Left ventricle myocardium inferior (tissue), 1 donor: ENCODE measurements at regions not wholly inside any gene's neighbourhood (a gene's known extent, or its start where the extent isn't known, plus 50 kb on each side); places are given as distances from the start of the nearest gene placed in this dataset.
"Not testable (repeated sequence)": the region's sequence is repeated elsewhere in the genome, so short reads cannot be mapped to it uniquely, and the experiment has no call there.

ENCODE experiments used
- DNase-seq: peaks from one replicate; pipeline ENCODE4 v3.0.0-alpha.2; 2020
- H3K27ac ChIP-seq: fragments of 200-600 bp; replicated peaks from 2 replicates; pipeline ENCODE4 v1.8.0; 2021
- H3K27me3 ChIP-seq: fragments of 200-600 bp; 2 replicates; pipeline ENCODE4 v1.8.0; 2021; ENCODE audit warnings: low read depth
- H3K36me3 ChIP-seq: fragments of 200-600 bp; 2 replicates; pipeline ENCODE4 v1.8.0; 2021
- H3K4me1 ChIP-seq: fragments of 200-600 bp; 2 replicates; pipeline ENCODE4 v1.8.0; 2021
- H3K4me3 ChIP-seq: fragments of 200-600 bp; 2 replicates; pipeline ENCODE4 v1.8.0; 2021; ENCODE audit warnings: mild to moderate bottlenecking, moderate library complexity
- H3K9me3 ChIP-seq: fragments of 200-600 bp; replicated peaks from 2 replicates; pipeline ENCODE4 v1.8.0; 2021
- intact Hi-C: fragments of 100-400 bp; cut with micrococcal nuclease; formaldehyde crosslinking; loops from one replicate; pipeline ENCODE4 v1.11.0; 2022
- TF ChIP-seq, protein P1 (sequence below): fragments of 200-600 bp; IDR thresholded peaks from 2 replicates; pipeline ENCODE4 v1.8.0; 2021; ENCODE audit warnings: antibody characterized with exemption, mild to moderate bottlenecking, borderline replicate concordance
- donor health status: DM: no; HTN: yes; CAD: no; lungs with severe emphysema.

DNA sequence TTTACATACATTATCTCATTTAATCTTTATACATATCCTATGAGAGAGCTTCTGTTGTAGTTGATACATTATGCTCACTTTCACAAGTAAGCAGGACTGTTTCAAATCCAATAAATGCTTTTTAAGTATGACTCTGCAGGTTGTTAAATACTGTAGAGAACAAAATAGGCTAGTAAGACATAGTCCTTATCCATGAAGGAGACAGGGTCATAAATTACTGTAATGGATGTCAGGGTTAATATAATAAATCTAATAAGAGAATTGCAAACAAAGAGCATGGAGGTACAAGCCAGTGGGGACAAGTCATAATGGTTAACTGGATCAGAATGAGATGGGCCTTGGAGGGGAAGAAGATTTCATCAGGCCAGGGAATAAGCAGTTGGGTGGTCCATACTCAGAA lies 303.8 kb upstream of the RGS6 start:
- Histone ChIP-seq H3K27ac (no peak overlapping the region), H3K4me1 (no peaks in the 10 kb centered on the region), H3K36me3 (no peaks in the 10 kb centered on the region), H3K27me3 (no peaks in the 10 kb centered on the region), H3K9me3 (peaks cover under 1% of the 10 kb centered on the region), H3K4me3 (no peak overlapping the region)
- TF ChIP-seq, protein P1, sequence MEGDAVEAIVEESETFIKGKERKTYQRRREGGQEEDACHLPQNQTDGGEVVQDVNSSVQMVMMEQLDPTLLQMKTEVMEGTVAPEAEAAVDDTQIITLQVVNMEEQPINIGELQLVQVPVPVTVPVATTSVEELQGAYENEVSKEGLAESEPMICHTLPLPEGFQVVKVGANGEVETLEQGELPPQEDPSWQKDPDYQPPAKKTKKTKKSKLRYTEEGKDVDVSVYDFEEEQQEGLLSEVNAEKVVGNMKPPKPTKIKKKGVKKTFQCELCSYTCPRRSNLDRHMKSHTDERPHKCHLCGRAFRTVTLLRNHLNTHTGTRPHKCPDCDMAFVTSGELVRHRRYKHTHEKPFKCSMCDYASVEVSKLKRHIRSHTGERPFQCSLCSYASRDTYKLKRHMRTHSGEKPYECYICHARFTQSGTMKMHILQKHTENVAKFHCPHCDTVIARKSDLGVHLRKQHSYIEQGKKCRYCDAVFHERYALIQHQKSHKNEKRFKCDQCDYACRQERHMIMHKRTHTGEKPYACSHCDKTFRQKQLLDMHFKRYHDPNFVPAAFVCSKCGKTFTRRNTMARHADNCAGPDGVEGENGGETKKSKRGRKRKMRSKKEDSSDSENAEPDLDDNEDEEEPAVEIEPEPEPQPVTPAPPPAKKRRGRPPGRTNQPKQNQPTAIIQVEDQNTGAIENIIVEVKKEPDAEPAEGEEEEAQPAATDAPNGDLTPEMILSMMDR, result no peak
- intact Hi-C loops, result no loop called here
- DNase-seq, result no peak

DNA sequence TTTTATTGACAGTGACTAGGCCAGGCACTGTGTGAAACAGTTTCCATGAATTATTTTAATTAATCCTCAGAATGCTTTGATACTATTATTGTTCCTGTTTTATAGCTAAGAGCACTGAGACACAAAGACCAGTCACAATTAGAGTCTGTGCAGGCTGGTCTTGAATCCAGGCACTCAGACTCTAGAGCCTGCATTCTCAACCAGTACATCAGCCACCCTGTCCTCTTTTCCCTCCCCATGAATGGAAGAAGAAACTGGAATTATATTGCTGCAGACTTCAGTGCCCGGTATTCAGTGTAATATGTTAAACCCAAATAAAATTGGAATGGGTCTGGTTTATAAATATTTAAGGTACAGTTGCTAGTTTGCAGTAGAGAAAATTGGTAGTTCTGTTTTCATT lies 303.0 kb upstream of the RGS6 start:
- Histone ChIP-seq H3K27me3 (no peaks in the 10 kb centered on the region), H3K4me1 (no peaks in the 10 kb centered on the region), H3K9me3 (peaks cover 8% of the 10 kb centered on the region), H3K4me3 (no peak overlapping the region), H3K36me3 (peaks cover 8% of the 10 kb centered on the region), H3K27ac (no peak overlapping the region)
- TF ChIP-seq, protein P1, result no peak
- intact Hi-C loops, result no loop called here
- no peak for DNase-seq

DNA sequence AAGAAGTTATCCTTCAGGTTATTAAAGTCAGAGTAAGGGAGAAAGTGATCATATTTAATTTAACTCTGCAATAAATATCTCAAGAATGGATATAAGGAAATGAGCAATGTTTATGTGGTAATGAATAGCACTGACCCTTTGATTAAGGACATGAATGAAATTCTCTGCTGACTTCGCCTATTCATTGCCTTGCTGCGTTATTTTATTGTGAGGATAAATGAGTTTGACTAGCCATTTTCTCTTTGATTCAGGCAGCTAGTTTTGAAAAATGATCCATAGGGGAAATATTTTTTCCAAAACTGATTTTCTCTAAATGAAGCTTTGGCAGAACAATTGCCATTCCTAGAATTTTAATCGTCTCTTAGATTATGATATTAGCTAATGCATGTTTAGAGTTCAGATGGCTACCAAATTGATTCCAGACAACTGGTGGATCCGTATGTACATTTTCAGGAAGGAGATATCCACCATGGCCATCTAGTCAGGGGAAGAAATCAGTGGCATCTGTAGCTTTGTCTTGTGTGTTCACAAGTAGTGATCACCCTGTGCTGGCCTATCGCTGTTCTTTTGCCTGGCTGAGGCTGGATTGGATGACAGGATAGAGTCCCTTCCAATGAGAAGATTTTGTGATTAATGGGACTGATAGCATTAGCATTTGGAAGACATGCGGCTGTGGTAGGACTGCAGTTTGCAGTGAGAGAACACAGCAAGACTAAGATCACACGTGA lies 302.3 kb upstream of the RGS6 start:
- intact Hi-C loops, result no loop called here
- H3K4me3 ChIP-seq, result no peak overlapping the region
- DNase-seq, result no peak
- TF ChIP-seq, protein P1, result no peak
- peaks cover 11% of the 10 kb centered on the region for H3K9me3 ChIP-seq
- H3K4me1 ChIP-seq, result no peaks in the 10 kb centered on the region
- peaks cover 9% of the 10 kb centered on the region for H3K36me3 ChIP-seq
- H3K27me3 ChIP-seq, result no peaks in the 10 kb centered on the region
- no peak overlapping the region for H3K27ac ChIP-seq

DNA sequence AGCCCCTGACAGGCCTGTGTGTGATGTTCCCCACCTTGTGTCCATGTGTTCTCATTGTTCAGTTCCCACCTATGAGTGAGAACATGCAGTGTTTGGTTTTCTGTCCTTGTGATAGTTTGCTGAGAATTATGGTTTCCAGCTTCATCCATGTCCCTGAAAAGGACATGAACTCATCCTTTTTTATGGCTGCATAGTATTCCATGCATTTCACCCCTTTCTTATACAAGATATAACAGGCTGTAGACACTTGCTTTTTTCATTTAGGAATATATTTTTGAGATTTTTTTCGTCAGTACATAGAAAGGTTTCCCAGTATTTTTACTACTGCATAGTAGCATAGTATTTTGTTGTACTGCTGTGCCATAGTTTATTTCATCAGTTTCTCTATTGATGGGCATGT lies 301.2 kb upstream of the RGS6 start:
- peaks cover 11% of the 10 kb centered on the region for H3K9me3 ChIP-seq
- H3K4me1 ChIP-seq, DNase-seq, intact Hi-C loops, H3K27me3 ChIP-seq, H3K36me3 ChIP-seq, H3K27ac ChIP-seq, H3K4me3 ChIP-seq: not testable (repeated sequence)

DNA sequence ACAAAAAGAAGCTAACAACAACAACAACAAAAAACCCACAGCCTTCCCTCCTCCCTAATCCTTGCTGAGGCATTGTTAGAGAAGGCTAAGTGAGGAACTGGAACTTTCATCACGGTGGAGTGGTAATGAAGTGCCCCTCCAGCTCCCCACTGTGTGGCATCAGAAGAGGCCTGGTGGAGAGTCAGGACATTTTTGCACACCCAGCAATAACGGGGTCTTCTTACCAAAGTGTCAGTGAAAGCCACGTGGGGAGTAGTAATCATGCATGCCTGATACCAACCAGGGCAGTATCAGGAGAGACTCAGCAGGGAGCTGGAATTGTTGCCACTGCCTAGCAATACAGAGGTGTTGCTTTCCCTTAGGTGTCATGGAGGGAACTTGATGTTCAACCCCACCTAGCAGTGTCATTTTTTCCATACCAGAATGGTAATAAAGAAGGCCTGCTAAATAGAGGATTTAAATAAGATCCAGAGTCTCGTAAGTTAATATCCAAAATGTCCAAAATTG lies 299.7 kb upstream of the RGS6 start:
- Histone ChIP-seq H3K4me1 (no peaks in the 10 kb centered on the region), H3K27ac (no peak overlapping the region), H3K9me3 (peaks cover 11% of the 10 kb centered on the region), H3K36me3 (peaks cover 9% of the 10 kb centered on the region), H3K4me3 (no peak overlapping the region), H3K27me3 (no peaks in the 10 kb centered on the region)
- intact Hi-C loops, result no loop called here
- no peak for DNase-seq
- TF ChIP-seq, protein P1, result no peak

DNA sequence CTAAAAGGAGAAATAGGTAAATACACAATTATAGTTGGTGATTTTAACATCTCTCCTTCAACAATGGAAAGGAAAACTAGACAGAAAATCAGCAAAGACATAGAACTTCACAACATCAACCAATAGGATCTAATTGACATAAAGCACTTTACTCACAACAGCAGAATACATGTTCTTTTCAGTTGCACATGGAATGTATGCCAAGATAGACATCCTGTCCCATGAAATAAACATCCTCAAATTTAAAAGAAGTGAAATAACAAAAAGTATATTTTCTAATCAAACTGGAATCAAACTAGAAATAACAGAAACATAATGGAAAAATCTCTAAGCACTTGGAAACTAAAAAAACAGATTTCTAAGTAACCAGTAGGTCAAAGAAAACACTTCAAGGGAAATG lies 296.2 kb upstream of the RGS6 start:
- Histone ChIP-seq H3K4me3 (no peak overlapping the region), H3K9me3 (peaks cover 11% of the 10 kb centered on the region), H3K27me3 (no peaks in the 10 kb centered on the region), H3K4me1 (no peaks in the 10 kb centered on the region), H3K27ac (no peak overlapping the region), H3K36me3 (peaks cover 9% of the 10 kb centered on the region)
- DNase-seq, result no peak
- intact Hi-C loops, result no loop called here
- TF ChIP-seq, protein P1, result no peak
